ENCODE measurements at regions not wholly inside any gene's neighbourhood (a gene's known extent, or its start where the extent isn't known, plus 50 kb on each side); places are given as distances from the start of the nearest gene placed in this dataset.

DNA sequence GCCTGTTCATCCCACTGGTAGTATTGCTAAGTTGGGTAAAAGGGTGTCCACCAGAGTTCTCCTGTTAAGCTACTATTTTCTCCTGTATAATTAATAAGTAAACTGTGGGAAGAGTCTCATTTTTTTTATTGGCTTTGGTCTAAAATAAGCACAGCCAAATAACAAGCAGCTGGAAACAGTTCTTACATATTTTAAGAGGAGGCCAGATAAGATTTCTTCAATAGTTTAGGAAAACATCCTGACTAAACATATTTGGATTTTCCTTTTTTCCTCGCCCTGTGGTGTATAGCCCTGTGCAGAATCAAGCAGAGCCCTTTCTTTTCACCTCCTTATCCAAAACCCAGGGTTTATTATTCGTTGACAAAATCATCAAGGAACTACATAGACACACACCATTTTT lies 122.2 kb upstream of the ZNF608 start:
- no peak overlapping the region for H3K27ac ChIP-seq
- no peak for DNase-seq (ENCODE audit: low read depth, low spot score)

- no peak for DNase-seq (ENCODE audit: low read depth, low spot score)
- H3K27ac ChIP-seq: no peak overlapping the region
Measured at GRCh38 chr5:124869426-124870033, 123.1 kb upstream of the ZNF608 start.

GRCh38 chr5:124870070-124870469 lies 123.6 kb upstream of the ZNF608 start:
- no peak overlapping the region for H3K27ac ChIP-seq

DNA sequence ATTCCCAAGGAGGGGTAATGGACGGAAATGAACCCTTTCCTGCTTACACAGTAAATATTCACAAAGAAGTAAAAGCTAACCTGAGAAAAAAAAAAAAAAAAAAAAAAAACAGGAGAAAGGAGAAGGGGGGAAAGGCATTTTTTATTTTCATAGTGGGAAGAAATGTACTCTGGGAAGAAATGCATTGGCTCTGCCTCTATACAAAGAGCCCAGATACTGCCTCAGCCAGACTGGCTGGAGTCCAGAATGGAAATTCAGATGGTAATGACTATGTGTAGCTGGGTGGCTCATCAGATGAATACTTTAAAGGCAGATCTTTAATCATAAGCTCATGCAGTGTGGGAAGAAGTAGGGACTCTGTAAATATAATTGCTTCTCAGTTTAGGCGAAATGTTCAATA lies 124.9 kb upstream of the ZNF608 start:
- H3K27ac ChIP-seq: no peak overlapping the region
- no peak for DNase-seq (ENCODE audit: low read depth, low spot score)

More at GRCh38 chr5:124870070-124870469, 123.6 kb upstream of the ZNF608 start:
- DNase-seq (ENCODE audit: low read depth, low spot score): no peak

DNA sequence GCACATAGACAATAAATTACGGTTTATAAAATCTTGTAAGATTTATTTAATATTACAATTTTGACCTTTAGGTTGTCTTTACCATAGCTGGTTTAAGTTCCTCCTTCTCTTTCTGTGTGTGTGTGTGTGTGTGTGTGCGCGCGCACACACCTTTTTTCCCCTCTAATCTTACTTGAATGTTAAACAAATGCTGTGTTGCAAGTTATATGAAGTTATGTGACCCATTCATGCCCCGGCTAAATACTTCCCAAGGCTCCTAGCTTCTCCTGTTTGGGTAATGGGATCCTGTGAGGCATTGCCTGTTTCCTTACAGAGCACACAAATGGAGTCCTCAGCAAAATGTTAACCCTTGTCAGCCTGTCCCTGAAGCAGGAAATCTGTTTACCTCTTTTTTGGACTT lies 125.6 kb upstream of the ZNF608 start:
- no peak overlapping the region for H3K27ac ChIP-seq
- DNase-seq (ENCODE audit: low read depth, low spot score): no peak

GRCh38 chr5:124872615-124873014 lies 126.2 kb upstream of the ZNF608 start:
- no peak overlapping the region for H3K27ac ChIP-seq
- no peak for DNase-seq (ENCODE audit: low read depth, low spot score)

DNA sequence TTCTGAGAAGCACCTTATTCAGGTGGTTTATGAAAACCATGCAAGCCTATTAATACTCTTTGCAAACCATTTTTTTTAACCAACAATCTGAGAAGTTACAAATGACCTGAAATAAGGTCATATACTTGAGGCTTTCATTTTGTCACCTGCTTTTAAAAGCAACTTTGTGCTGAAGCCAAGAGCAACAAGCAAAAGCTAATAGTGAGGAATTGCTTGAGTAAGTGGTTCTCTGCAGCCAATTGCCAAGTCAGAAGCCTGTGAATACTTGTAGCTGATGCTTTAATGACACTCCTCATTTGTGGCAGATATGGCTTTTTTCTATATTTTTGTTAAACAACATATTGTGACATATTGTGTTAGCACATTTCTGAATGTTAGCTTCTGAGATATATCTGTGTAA lies 126.7 kb upstream of the ZNF608 start:
- DNase-seq (ENCODE audit: low read depth, low spot score): no peak
- H3K27ac ChIP-seq: no peak overlapping the region

DNA sequence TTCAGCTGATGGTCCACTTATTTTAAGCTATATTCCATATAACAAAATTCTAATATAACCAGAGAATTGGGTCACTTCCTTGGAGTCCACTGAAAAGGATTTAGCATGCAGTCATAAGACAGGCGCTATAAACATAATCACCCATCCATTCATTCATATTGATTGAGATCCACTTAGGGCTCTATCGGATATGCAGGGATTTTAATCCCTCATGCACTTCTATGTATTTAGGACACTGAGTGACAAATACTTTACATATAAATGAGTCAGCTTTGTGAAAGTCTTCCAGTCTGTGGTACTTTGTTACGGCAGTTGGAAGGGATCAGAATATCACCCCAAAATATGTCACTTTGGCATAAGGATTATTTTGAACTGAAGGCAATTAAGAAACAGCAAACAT lies 127.3 kb upstream of the ZNF608 start:
- no peak for DNase-seq (ENCODE audit: low read depth, low spot score)
- no peak overlapping the region for H3K27ac ChIP-seq

- H3K27ac ChIP-seq: no peak overlapping the region
- DNase-seq (ENCODE audit: low read depth, low spot score): no peak
Measured at GRCh38 chr5:124876566-124876965, 130.1 kb upstream of the ZNF608 start.

DNA sequence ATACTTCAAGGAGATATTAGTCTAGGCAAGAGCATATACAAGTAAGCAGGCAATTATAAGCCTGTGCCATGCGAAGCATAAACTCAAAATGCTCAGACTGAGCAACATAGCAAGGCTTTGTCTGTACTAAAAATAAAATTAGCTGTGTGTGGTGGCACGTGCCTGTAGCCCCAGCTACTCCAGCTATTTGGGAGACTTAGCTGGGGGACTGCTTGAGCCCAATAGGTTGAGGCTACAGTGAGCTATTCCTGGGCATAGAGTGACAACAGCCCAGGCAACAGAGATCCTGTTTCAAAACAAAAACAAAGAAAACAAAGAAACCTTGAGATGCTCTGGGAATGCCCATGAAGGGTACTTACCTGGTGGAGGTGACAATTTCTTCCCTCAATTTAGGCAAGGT lies 130.5 kb upstream of the ZNF608 start:
- no peak for DNase-seq (ENCODE audit: low read depth, low spot score)
- H3K27ac ChIP-seq: no peak overlapping the region

GRCh38 chr5:124877501-124878146 lies 131.2 kb upstream of the ZNF608 start:
- no peak overlapping the region for H3K27ac ChIP-seq
- DNase-seq (ENCODE audit: low read depth, low spot score): no peak

GRCh38 chr5:124878583-124879342 lies 132.3 kb upstream of the ZNF608 start:
- H3K27ac ChIP-seq: no peak overlapping the region
- DNase-seq (ENCODE audit: low read depth, low spot score): no peak

DNA sequence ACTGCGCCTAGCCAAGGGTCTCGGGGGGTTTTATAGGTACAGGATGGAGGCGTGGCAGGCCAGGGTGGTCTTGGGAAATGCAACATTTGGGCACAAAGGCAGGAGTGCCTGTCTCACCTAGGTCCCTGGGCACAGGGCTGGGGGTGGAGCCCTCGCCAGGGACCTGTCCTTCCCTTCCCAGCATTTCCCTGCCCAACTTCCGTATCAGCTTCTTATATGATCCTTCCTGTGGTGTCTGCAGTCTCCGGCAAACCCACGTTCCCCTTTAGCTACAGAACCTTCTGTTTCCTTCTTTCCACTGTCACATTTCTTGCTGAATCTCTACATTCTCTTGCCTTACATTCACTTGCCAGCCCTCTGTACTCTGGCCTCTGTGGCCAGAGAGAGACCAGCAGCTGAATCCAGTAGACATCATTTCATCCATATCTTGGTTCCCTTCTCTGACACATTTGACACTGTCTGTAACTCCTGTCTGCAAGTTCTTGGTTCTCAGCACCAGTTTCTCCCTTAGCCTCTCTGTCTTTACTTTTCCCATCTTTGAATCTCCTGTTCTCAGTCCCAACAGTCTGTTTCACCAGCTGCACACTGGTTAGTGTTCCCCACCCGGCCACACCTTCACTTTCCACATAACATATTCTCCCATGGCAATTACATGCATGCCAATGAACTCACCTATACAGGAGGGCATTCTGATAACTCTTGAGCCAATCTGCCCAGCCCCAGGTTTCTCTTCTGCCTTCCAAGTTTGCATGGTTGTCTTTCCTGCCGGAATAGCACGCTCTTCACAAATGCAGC lies 134.7 kb upstream of the ZNF608 start:
- no peak overlapping the region for H3K27ac ChIP-seq
- DNase-seq (ENCODE audit: low read depth, low spot score): no peak

DNA sequence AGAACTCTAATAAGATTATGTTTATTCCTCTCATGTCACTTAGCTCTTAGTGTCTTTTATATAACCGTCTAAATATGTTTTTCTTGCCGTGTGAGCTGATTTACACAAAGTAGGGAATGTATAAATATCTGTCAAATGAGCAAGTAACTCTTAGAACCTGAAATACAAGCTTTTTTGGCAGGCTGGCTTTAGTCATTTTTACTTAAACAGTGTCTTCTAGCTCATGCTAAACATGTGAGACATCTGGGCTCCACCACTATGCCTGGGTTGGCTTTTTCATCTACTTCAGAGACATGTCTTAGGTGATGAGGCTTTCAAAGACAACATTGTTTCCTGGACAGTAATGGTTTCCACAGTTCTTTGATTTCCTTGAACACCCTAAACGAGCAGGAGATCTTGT lies 137.2 kb upstream of the ZNF608 start:
- no peak for DNase-seq (ENCODE audit: low read depth, low spot score)
- H3K27ac ChIP-seq: no peak overlapping the region

GRCh38 chr5:124884114-124884513 lies 137.7 kb upstream of the ZNF608 start:
- DNase-seq (ENCODE audit: low read depth, low spot score): no peak
- H3K27ac ChIP-seq: no peak overlapping the region

- no peak overlapping the region for H3K27ac ChIP-seq
- no peak for DNase-seq (ENCODE audit: low read depth, low spot score)
Measured at GRCh38 chr5:124885490-124885889, 139.1 kb upstream of the ZNF608 start.

- DNase-seq (ENCODE audit: low read depth, low spot score): no peak
- H3K27ac ChIP-seq: no peak overlapping the region
Measured at GRCh38 chr5:124887223-124887622, 140.8 kb upstream of the ZNF608 start.

DNA sequence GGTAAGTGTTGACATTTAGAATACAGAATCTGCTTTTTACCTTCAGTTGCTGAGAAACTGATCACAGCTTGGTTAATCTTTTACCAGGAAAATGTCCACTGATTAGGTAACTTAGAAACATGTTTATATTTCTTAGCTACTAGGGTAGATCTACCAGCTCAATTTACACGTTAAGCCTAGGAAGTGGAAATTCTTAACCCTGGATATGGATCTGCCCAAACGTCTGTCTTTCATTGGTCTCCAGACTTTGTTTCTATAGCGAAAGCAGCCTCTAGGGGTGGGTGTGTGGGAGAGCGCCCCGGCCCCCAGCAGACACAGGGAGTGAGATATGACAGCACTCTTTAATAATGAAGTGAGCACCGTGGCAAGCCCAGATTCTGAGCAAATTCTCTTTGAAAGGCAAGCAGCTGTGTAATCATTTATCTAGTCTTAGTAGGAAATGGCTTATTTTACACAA lies 141.6 kb upstream of the ZNF608 start:
- DNase-seq (ENCODE audit: low read depth, low spot score): no peak
- H3K27ac ChIP-seq: no peak overlapping the region

GRCh38 chr5:124888622-124889485 lies 142.4 kb upstream of the ZNF608 start:
- no peak for DNase-seq (ENCODE audit: low read depth, low spot score)

DNA sequence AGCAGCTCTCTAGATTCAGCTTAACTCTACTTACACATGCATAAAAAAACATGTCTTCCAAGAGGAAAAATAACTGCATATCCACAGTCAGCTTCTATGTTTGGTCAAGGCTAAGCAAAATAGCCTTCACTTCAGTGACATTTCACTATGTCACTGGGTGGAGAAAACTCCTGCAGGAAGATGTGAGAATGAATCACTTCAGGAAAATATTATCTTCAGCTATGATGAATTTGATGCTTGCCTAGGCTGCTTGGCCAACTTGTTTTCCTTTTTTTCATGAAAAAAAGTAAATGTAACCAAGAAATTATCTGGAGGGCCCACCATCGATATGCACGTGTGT lies 143.0 kb upstream of the ZNF608 start:
- no peak overlapping the region for H3K27ac ChIP-seq
- DNase-seq (ENCODE audit: low read depth, low spot score): no peak

More at GRCh38 chr5:124888622-124889485, 142.4 kb upstream of the ZNF608 start:
- no peak overlapping the region for H3K27ac ChIP-seq
